IMR-90 (cell line): ENCODE measurements at regions not wholly inside any gene's neighbourhood (a gene's known extent, or its start where the extent isn't known, plus 50 kb on each side); places are given as distances from the start of the nearest gene placed in this dataset.

ENCODE experiments used
- ATAC-seq: fragments of 200-7000 bp; cut with Tn5 transposase; 2 replicates; pipeline ENCODE4 v1.9.1; 2020; ENCODE audit warnings: low read depth, mild to moderate bottlenecking, moderate library complexity
- BruUV-seq: library from RNA; stranded (reverse); fragments of 400-500 nt; replicated peaks from 2 replicates; lab custom pipeline; 2021; lab: Mats Ljungman, UMichigan
- CTCF ChIA-PET: fragments of 300-600 bp; formaldehyde crosslinking; extraction: SDS; loops from one replicate; lab custom pipeline; 2021; ENCODE audit warnings: antibody characterized with exemption; lab: Yijun Ruan, JAX
- POLR2A ChIA-PET: fragments of 300-600 bp; sonication (Branson Sonifier 250); formaldehyde crosslinking; loops from one replicate; lab custom pipeline; 2022; ENCODE audit warnings: antibody characterized with exemption; ENCODE audit not compliant: unreplicated experiment; lab: Charles Lee
- DNase-seq: peaks from one replicate; pipeline ENCODE4 v3.0.0; 2013
- H2AFZ ChIP-seq: replicated peaks from 2 replicates; pipeline ENCODE3; 2013; ENCODE audit warnings: low read length, mild to moderate bottlenecking; ENCODE audit not compliant: poor library complexity
- H2AK5ac ChIP-seq: 2 replicates; pipeline ENCODE4 v1.6.1; 2013; ENCODE audit warnings: low read depth, low read length, inconsistent platforms
- H2AK9ac ChIP-seq: replicated peaks from 2 replicates; pipeline ENCODE3; 2013; ENCODE audit warnings: mild to moderate bottlenecking, low read depth, low read length, moderate library complexity; ENCODE audit not compliant: poor library complexity
- H2BK120ac ChIP-seq: 2 replicates; pipeline ENCODE4 v1.6.1; 2013; ENCODE audit warnings: low read depth, low read length, inconsistent platforms
- H2BK15ac ChIP-seq: 3 replicates; pipeline ENCODE4 v1.6.1; 2013; ENCODE audit warnings: low read depth, low read length, inconsistent platforms
- H2BK20ac ChIP-seq: 2 replicates; pipeline ENCODE4 v1.6.1; 2013; ENCODE audit warnings: low read depth, mild to moderate bottlenecking, inconsistent platforms, low read length, moderate library complexity
- H2BK5ac ChIP-seq: 2 replicates; pipeline ENCODE4 v1.6.1; 2013; ENCODE audit warnings: mild to moderate bottlenecking, low read depth, low read length, inconsistent platforms; ENCODE audit not compliant: poor library complexity, severe bottlenecking
- H3K14ac ChIP-seq: replicated peaks from 2 replicates; pipeline ENCODE4 v1.6.1; 2013; ENCODE audit warnings: low read depth, low read length, inconsistent platforms
- H3K18ac ChIP-seq: 2 replicates; pipeline ENCODE4 v1.6.1; 2013; ENCODE audit warnings: low read depth, low read length, control low read depth
- H3K23ac ChIP-seq: 2 replicates; pipeline ENCODE4 v1.6.1; 2013; ENCODE audit warnings: low read depth, low read length, inconsistent platforms
- H3K27ac ChIP-seq: 2 replicates; pipeline ENCODE4 v1.5.1; 2013; ENCODE audit warnings: mild to moderate bottlenecking, control low read depth, low read length; ENCODE audit not compliant: insufficient read depth
- H3K27me3 ChIP-seq: 2 replicates; pipeline ENCODE4 v1.6.1; 2013; ENCODE audit warnings: low read length; ENCODE audit not compliant: control insufficient read depth, insufficient read depth
- H3K36me3 ChIP-seq: 2 replicates; pipeline ENCODE4 v1.6.1; 2013; ENCODE audit warnings: low read length, mixed read lengths; ENCODE audit not compliant: control insufficient read depth, insufficient read depth
- H3K4ac ChIP-seq: 2 replicates; pipeline ENCODE4 v1.6.1; 2013; ENCODE audit warnings: low read depth, low read length, inconsistent platforms
- H3K4me1 ChIP-seq: 2 replicates; pipeline ENCODE4 v1.6.1; 2013; ENCODE audit warnings: low read length, mixed read lengths; ENCODE audit not compliant: control insufficient read depth, insufficient read depth
- H3K4me2 ChIP-seq: 2 replicates; pipeline ENCODE4 v1.6.1; 2013; ENCODE audit warnings: low read depth, mild to moderate bottlenecking, control low read depth, low read length, moderate library complexity
- H3K4me3 ChIP-seq: 2 replicates; pipeline ENCODE4 v1.5.1; 2013; ENCODE audit warnings: low read depth, mild to moderate bottlenecking, control low read depth, low read length, moderate library complexity; ENCODE audit not compliant: insufficient read depth
- H3K56ac ChIP-seq: 2 replicates; pipeline ENCODE4 v1.6.1; 2013; ENCODE audit warnings: low read length, inconsistent platforms; ENCODE audit not compliant: insufficient read depth; ENCODE audit errors: extremely low read depth
- H3K79me1 ChIP-seq, 2 experiments: 2 replicates each; pipeline ENCODE4 v1.6.1; 2013; ENCODE audit warnings: low read length in 2 of 2, inconsistent platforms in 1 of 2, low read depth in 1 of 2
- H3K9ac ChIP-seq: 2 replicates; pipeline ENCODE4 v1.6.1; 2013; ENCODE audit warnings: low read depth, low read length, control low read depth
- H3K9me1 ChIP-seq: 2 replicates; pipeline ENCODE4 v1.6.1; 2013; ENCODE audit warnings: low read length, inconsistent platforms; ENCODE audit not compliant: insufficient read depth
- H3K9me3 ChIP-seq: 2 replicates; pipeline ENCODE4 v1.6.1; 2013; ENCODE audit warnings: low read length; ENCODE audit not compliant: control insufficient read depth, insufficient read depth
- H4K20me1 ChIP-seq: 2 replicates; pipeline ENCODE4 v1.6.1; 2013; ENCODE audit warnings: low read length, inconsistent platforms; ENCODE audit not compliant: insufficient read depth
- H4K5ac ChIP-seq: 2 replicates; pipeline ENCODE4 v1.6.1; 2013; ENCODE audit warnings: mild to moderate bottlenecking, low read depth, low read length, control low read depth
- H4K8ac ChIP-seq, 2 experiments: 2 replicates each; pipeline ENCODE4 v1.6.1; 2013; ENCODE audit warnings: low read depth in 2 of 2, low read length in 2 of 2, control low read depth in 1 of 2, inconsistent platforms in 1 of 2
- H4K91ac ChIP-seq: 2 replicates; pipeline ENCODE4 v1.6.1; 2013; ENCODE audit warnings: low read depth, low read length, inconsistent platforms; ENCODE audit not compliant: insufficient read depth
- CHD1 ChIP-seq: IDR thresholded peaks from 2 replicates; pipeline ENCODE4 v1.6.1; 2012; ENCODE audit warnings: low read depth, low read length, improper control_type of control experiment
- MAFK ChIP-seq: IDR thresholded peaks from 2 replicates; pipeline ENCODE4 v1.6.1; 2012; ENCODE audit warnings: low read depth, low read length, improper control_type of control experiment
- NFE2L2 ChIP-seq: fragments of 150-350 bp; IDR thresholded peaks from 2 replicates; pipeline ENCODE4 v1.6.1; 2016; ENCODE audit warnings: low read depth, mild to moderate bottlenecking, low read length
- RAD21 ChIP-seq: IDR thresholded peaks from 2 replicates; pipeline ENCODE4 v1.6.1; 2012; ENCODE audit warnings: low read length, improper control_type of control experiment
- WGBS, 2 experiments: methylation state at CpG; one replicate each; pipeline versions ENCODE4 v1.1.5 to v1.1.7; 2013; ENCODE audit warnings: missing lambda C conversion rate in 2 of 2; ENCODE audit not compliant: insufficient read length in 1 of 2; ENCODE audit errors: extremely low coverage in 2 of 2; 5-methylcytosine and 5-hydroxymethylcytosine counted together
- dilution Hi-C: fragments of 300-500 bp; cut with HindIII; formaldehyde crosslinking; loops from one replicate; pipeline ENCODE4 v1.14.3; 2018; ENCODE audit warnings: low sequenced_read_pairs; ENCODE audit not compliant: unreplicated experiment
- in situ Hi-C: fragments of 300-500 bp; cut with MboI; formaldehyde crosslinking; loops from 3 replicates; pipeline ENCODE4 v1.14.3; 2019; ENCODE audit warnings: low sequenced_read_pairs, inconsistent platforms, mixed read lengths
- intact Hi-C: fragments of 100-400 bp; cut with micrococcal nuclease; formaldehyde crosslinking; loops from 2 replicates; pipeline ENCODE4 v1.10.0; 2022
- TF ChIP-seq, protein P1 (sequence below): fragments of 150-350 bp; IDR thresholded peaks from 2 replicates; pipeline ENCODE4 v1.6.1; 2016; ENCODE audit warnings: low read depth, mild to moderate bottlenecking, low read length, moderate library complexity, borderline replicate concordance

- Histone ChIP-seq H3K27ac (no peak overlapping the region), H3K4ac (no peak overlapping the region), H3K14ac (no peak overlapping the region), H3K18ac (no peak overlapping the region), H4K91ac (no peak overlapping the region), H3K9ac (no peak overlapping the region), H2AK9ac (no peak overlapping the region), H3K79me1 (no peaks in the 10 kb centered on the region), H3K36me3 (no peaks in the 10 kb centered on the region), H3K4me1 (no peaks in the 10 kb centered on the region), H2BK20ac (no peak overlapping the region), H3K27me3 (no peaks in the 10 kb centered on the region), H2AFZ (no peak overlapping the region), H3K4me2 (no peak overlapping the region), H3K4me3 (no peak overlapping the region), H2BK120ac (no peak overlapping the region), H2BK15ac (no peak overlapping the region), H3K56ac (no peak overlapping the region), H3K9me1 (no peaks in the 10 kb centered on the region), H4K5ac (no peak overlapping the region), H4K20me1 (no peaks in the 10 kb centered on the region), H3K9me3 (peaks cover 37% of the 10 kb centered on the region), H2AK5ac (no peak overlapping the region), H3K23ac (no peak overlapping the region), H2BK5ac (no peak overlapping the region), H4K8ac (no peak overlapping the region)
- DNase-seq (no peak), ATAC-seq (no peak)
- TF ChIP-seq, protein P1, sequence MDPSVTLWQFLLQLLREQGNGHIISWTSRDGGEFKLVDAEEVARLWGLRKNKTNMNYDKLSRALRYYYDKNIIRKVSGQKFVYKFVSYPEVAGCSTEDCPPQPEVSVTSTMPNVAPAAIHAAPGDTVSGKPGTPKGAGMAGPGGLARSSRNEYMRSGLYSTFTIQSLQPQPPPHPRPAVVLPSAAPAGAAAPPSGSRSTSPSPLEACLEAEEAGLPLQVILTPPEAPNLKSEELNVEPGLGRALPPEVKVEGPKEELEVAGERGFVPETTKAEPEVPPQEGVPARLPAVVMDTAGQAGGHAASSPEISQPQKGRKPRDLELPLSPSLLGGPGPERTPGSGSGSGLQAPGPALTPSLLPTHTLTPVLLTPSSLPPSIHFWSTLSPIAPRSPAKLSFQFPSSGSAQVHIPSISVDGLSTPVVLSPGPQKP, result no peak
- no peak for TF ChIP-seq CHD1
- no peak for TF ChIP-seq NFE2L2
- TF ChIP-seq MAFK, result no peak
- TF ChIP-seq RAD21, result no peak
- WGBS, 2 experiments, result no CpG with 5 or more reads among the region's 14 CpGs
- POLR2A ChIA-PET, result interaction anchor here (0.6 kb wide), 1 partner anchor 1788 kb away, joined by 3 read pairs; no protein-coding TSS in a partner anchor
- CTCF ChIA-PET, result no interaction called here
- in situ Hi-C loops (no loop called here), intact Hi-C loops (no loop called here), dilution Hi-C loops (no loop called here)
- no TSS peak for BruUV-seq
Observed at GRCh38 chr7:159200421-159200820, 55.8 kb upstream of the VIPR2 start.
